H1 (cell line): ENCODE measurements at regions not wholly inside any gene's neighbourhood (a gene's known extent, or its start where the extent isn't known, plus 50 kb on each side); places are given as distances from the start of the nearest gene placed in this dataset.

Source experiments
- CBX5 ChIP-seq: fragments of 300-800, 300-1000 bp; sonication (generic); IDR thresholded peaks from 2 replicates; pipeline ENCODE4 v1.7.1; 2016; ENCODE audit warnings: antibody characterized with exemption, low read length, low read depth
- CBX8 ChIP-seq: fragments of 300-800, 300-1000 bp; sonication (generic); IDR thresholded peaks from 2 replicates; pipeline ENCODE4 v1.7.1; 2016; ENCODE audit warnings: low read depth, low read length, borderline replicate concordance
- CTCF ChIP-seq, 3 experiments: IDR thresholded peaks; 1 replicate in 2 of 3; 2 replicates in 1 of 3; pipeline versions ENCODE4 v1.5.1 to v1.6.1; 2011; ENCODE audit warnings: low read length in 3 of 3, mild to moderate bottlenecking in 3 of 3, inconsistent platforms in 2 of 3, low read depth in 1 of 3, moderate library complexity in 1 of 3; ENCODE audit not compliant: insufficient read depth in 1 of 3; ENCODE audit errors: control extremely low read depth in 1 of 3
- HDAC6 ChIP-seq: IDR thresholded peaks from one replicate; pipeline ENCODE4 v1.7.1; 2012; ENCODE audit warnings: low read depth, mild to moderate bottlenecking, inconsistent platforms, low read length, moderate library complexity
- KDM4A ChIP-seq: IDR thresholded peaks from one replicate; pipeline ENCODE4 v1.7.1; 2012; ENCODE audit warnings: low read depth, mild to moderate bottlenecking, moderate library complexity, low read length, inconsistent platforms; ENCODE audit not compliant: severe bottlenecking
- PHF8 ChIP-seq: fragments of 200-600 bp; sonication (generic); conservative IDR thresholded peaks from 2 replicates; pipeline ENCODE4 v1.7.1; 2012; ENCODE audit warnings: low read depth, mild to moderate bottlenecking, inconsistent platforms, low read length, moderate library complexity
- SIN3A ChIP-seq, 2 experiments: IDR thresholded peaks in 1 of 2; conservative IDR thresholded peaks in 1 of 2; 2 replicates each; pipeline ENCODE4 v1.6.1; 2011 to 2012; ENCODE audit warnings: low read length in 2 of 2, improper control_type of control experiment in 1 of 2, low read depth in 1 of 2, mild to moderate bottlenecking in 1 of 2
- SP1 ChIP-seq: IDR thresholded peaks from 2 replicates; pipeline ENCODE4 v1.6.1; 2011; ENCODE audit warnings: low read depth, low read length
- TEAD4 ChIP-seq: IDR thresholded peaks from 2 replicates; pipeline ENCODE4 v1.6.1; 2012; ENCODE audit warnings: low read depth, low read length, inconsistent platforms, mixed read lengths
- ZNF274 ChIP-seq: IDR thresholded peaks from 2 replicates; pipeline ENCODE4 v1.7.0; 2012; ENCODE audit warnings: low read length, borderline replicate concordance; ENCODE audit errors: extremely low read depth

GRCh38 chr22:48004936-48005335 is 1242.5 kb downstream of the TBC1D22A start (continued):
- TF ChIP-seq CTCF (IDR thresholded peaks at IDR 0.05; ENCODE audit: control extremely low read depth in 1 of 3, insufficient read depth in 1 of 3, low read depth in 1 of 3, low read length in 3 of 3) (no peak), SIN3A (conservative IDR thresholded peaks at IDR 0.05 in 1 of 2, IDR thresholded peaks at IDR 0.05 in 1 of 2; ENCODE audit: low read depth in 1 of 2, low read length in 2 of 2) (no peak), TEAD4 (no peak), SP1 (no peak), CBX5 (no peak), ZNF274 (no peak), HDAC6 (no peak), PHF8 (no peak), CBX8 (no peak), KDM4A (no peak)
- TF ChIP-seq, all 59 proteins: peak for 0
